NCI-H1105 (cell line): ENCODE measurements at regions not wholly inside any gene's neighbourhood (a gene's known extent, or its start where the extent isn't known, plus 50 kb on each side); places are given as distances from the start of the nearest gene placed in this dataset.

Experiments
- DNase-seq: peaks from one replicate; lab custom pipeline; 2025; lab: John Stamatoyannopoulos, UW

DNA sequence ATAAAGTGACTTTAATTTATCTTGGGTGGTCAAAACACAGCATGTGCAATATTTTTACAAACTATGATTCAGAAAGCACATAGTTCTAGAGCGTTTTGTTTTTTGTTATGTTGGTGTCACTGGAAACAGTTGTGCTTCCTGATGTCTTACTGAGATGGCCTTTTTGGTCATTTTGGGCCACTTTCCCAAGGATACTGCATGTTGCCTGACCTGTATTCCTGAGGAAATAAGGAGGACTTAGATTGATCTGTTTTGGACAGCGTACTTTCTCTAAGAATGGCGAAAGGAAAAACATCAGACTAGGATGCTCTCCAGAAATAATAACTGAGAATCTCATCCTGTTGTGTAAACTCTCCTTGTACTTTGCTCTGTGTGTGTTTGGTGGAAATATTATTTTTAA lies 451.2 kb downstream of the USP25 start:
- no peak for DNase-seq

GRCh38 chr21:16185766-16186165 lies 456.0 kb downstream of the USP25 start:
- no peak for DNase-seq

GRCh38 chr21:16186742-16187141 lies 457.0 kb downstream of the USP25 start:
- no peak for DNase-seq

DNA sequence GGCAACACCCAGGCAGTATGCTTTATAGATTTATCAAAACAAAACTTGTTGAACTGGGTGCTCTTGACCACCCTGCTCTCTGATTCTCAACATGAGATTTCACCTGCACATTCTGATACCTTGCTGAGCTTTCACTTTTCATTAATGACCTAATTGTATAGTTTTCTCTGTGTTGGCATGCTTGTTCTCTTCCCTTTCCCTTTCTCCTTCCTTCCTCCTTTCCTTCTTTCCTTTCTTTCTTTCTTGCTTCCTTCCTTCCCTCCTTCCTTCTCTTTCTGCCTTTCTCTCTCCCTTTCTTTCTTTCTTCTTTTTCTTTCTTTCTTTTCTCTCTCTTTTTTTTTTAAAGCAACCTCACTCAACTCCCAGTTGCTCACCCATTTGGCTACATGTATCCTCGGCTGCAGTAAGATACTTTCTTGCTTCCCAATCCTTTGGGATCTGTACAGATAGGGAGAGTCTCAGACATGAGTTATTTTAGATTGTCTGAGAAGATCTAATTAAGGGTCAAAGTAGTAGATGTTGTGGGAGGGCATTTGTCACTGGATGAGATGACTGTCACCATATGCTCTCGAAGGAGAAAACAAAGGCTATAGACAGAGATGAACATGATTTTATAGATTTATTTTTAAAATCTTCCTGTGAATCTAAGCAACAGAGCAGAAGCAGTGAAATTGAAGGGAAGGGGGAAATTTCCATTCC lies 458.0 kb downstream of the USP25 start:
- no peak for DNase-seq

DNA sequence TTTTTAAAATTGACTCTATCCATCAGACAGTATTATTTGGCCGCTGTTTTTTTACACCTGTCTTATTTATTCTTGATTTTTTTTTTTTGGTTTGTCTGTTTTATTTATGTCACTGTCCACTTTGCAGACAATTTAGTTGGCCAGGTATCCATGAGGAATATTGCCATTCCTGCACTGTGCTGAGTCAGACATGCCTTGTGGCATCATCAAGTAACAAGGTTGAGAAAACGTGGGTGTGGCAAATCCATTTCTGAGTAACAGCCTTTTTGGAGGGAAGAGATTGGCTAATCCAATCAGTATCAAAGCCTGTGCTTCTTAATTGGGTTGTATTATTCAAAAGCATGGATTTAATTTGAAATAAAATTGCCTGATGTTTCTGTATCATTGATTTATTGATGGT lies 463.1 kb downstream of the USP25 start:
- DNase-seq, result no peak

GRCh38 chr21:16193496-16194094 lies 463.8 kb downstream of the USP25 start:
- DNase-seq, result no peak

GRCh38 chr21:16194095-16194787 lies 464.5 kb downstream of the USP25 start:
- DNase-seq, result no peak

- DNase-seq, result no peak
Observed at GRCh38 chr21:16194788-16195537, 465.2 kb downstream of the USP25 start.

- DNase-seq, result no peak
Observed at GRCh38 chr21:16195538-16195910, 465.7 kb downstream of the USP25 start.

DNA sequence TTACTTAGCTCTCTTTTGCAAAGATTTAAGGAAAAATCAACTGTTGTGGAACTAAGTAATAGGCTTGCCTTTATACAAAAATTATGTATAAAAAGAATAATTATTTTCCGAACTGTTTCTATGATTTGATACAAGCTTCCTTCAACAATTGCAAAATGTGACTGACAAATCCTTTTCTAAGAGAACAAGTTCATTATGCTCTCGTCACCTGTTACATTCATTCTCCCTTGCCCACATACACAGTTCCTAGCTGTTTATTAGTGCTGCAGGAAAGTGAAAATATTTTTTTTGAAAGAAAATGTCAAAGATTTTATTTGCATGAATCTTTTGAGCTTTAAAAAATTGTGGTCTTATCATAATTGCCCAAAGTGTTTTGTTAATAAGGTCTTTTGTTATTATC lies 466.2 kb downstream of the USP25 start:
- no peak for DNase-seq

- no peak for DNase-seq
Observed at GRCh38 chr21:16198546-16198945, 468.8 kb downstream of the USP25 start.

- no peak for DNase-seq
Observed at GRCh38 chr21:16199539-16199938, 469.8 kb downstream of the USP25 start.

DNA sequence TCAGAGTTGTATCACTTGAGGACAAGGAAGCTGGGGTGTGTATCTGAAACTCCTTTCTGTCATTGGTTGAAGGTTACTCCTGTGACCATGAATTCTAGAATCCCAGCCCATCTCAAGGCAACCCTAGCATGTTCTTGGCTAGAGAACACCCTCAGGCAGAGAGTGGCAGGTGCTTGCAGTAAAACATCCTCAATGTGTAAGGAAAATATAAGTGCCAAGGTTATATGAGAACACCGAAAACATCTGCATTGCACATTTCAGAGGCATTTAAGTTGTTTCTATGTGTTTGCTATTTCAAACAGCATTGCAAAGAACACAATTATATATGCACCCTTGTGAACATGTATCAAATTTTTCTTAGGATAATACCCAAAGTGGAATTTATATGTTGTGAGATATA lies 471.9 kb downstream of the USP25 start:
- DNase-seq, result no peak

DNA sequence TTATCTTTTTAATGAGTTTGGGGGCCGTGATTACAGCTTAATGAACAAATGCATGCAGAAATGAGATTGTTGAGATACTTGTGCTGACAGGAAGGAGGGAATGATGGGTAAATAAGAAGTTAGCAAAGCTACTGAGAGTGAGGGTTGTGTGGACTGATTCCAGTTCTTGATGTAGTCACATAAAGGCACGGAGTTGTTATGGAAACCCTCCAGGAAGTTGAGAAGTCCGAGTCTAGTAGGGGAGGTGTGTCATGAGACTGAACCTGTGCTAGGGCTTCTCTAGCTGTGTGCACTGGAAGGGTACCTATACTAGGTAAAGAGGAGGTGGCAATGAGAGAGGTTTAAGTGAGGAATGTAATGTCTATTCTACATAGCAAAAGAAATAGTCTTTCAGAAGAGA lies 475.7 kb downstream of the USP25 start:
- DNase-seq, result no peak

DNA sequence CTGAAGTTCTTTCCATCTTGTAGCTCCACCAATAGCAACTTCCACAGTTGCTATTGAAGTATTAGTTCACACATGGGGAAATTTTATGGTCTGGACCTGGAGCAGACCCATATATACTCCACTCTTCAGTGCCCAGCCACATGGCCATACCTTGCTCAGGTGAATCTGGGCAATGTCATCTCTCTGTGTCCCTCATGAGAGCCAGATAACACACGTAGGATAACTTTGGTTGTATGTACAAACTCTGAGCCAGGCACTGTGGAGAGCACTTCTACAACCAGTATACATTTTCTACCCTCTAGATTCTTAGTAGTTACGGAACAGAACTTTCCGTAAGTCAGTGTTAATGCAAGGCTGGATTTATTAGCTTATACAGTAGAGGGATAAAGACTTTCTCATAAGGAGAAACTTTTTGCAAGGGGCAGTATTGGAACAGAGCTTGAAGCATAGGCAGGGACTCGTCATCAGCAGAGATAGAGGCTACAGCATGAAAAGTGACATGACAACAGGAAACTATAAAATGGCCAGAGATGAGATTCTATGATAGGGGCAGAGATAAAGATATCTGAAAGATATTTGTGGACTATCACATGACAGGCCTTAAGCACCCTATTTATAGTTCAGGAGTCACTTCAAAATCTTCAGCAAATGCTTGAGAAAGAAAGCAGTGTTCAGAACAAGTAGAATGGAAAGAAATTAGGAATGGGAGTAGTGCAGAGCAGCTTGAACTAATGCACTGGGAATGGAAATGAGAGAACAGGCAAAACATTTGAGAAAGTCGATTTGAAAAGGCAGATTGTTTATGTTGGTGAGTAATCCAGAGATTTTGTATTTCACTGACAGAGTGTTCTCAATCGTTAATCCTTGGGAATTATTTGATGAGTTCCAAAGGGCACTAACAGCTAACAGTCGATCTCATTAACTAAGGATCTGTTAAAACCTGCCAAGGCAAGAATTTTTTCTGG lies 481.8 kb downstream of the USP25 start:
- DNase-seq, result no peak

- DNase-seq, result no peak
Observed at GRCh38 chr21:16213518-16213917, 483.7 kb downstream of the USP25 start.

GRCh38 chr21:16215193-16215592 lies 485.4 kb downstream of the USP25 start:
- DNase-seq, result no peak

GRCh38 chr21:16215663-16216183 lies 485.9 kb downstream of the USP25 start:
- DNase-seq, result no peak

GRCh38 chr21:16216288-16216962 lies 486.6 kb downstream of the USP25 start:
- DNase-seq, result no peak

DNA sequence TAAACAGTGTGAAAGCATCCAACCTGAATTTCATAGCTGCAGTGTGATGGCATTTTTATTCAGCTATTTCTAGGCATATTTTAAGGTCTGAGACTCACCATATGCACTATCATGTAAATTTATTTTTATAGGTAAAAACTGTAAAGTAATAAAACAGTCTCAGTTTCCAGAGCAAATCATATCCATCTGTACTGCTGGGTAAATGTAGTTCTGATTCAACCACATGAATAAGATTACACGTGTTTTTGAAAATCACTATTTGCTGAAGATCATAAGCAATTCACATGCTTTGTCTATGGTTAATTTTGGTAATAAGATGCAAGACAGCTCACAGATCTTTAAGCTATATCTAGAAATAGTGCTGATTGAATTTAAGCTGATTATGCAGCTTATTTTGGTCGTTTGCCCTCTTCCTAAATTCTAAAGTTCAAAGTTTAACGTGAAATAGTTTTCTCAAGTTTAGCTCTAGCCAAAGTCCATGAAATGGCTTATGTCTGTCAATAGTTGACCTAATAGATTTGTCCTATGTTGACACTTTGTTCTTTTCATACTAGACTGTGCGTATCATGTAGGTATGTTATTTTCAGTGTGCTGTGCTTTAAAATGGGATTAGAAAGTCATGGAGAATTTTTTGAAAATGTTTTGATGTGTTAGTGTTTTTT lies 489.0 kb downstream of the USP25 start:
- DNase-seq, result no peak
